Ishikawa (cell line): ENCODE measurements at regions not wholly inside any gene's neighbourhood (a gene's known extent, or its start where the extent isn't known, plus 50 kb on each side); places are given as distances from the start of the nearest gene placed in this dataset.
A peak's percentile ranks its signal among the peaks of the same experiment; 100 is the strongest.

ENCODE experiments used
- CEBPB ChIP-seq: IDR thresholded peaks from 2 replicates; pipeline ENCODE4 v1.6.1; 2012
- CREB1 ChIP-seq: IDR thresholded peaks from 2 replicates; pipeline ENCODE4 v1.6.1; 2012; ENCODE audit warnings: low read depth
- EGR1 ChIP-seq: IDR thresholded peaks from 2 replicates; pipeline ENCODE4 v1.6.1; 2012
- EP300 ChIP-seq: IDR thresholded peaks from 2 replicates; pipeline ENCODE4 v1.6.1; 2012; ENCODE audit warnings: borderline replicate concordance
- FOXM1 ChIP-seq: IDR thresholded peaks from 2 replicates; pipeline ENCODE4 v1.6.1; 2012; ENCODE audit warnings: low read depth, borderline replicate concordance
- MAX ChIP-seq: IDR thresholded peaks from 2 replicates; pipeline ENCODE4 v1.6.1; 2012
- NFIC ChIP-seq: IDR thresholded peaks from 2 replicates; pipeline ENCODE4 v1.6.1; 2012
- RAD21 ChIP-seq: IDR thresholded peaks from 2 replicates; pipeline ENCODE4 v1.6.1; 2012; ENCODE audit warnings: low read depth
- REST ChIP-seq: IDR thresholded peaks from 2 replicates; pipeline ENCODE4 v1.6.1; 2012; ENCODE audit warnings: low read depth, mild to moderate bottlenecking
- TAF1 ChIP-seq: IDR thresholded peaks from 2 replicates; pipeline ENCODE4 v1.6.1; 2012; ENCODE audit warnings: low read depth, mild to moderate bottlenecking
- TCF12 ChIP-seq: IDR thresholded peaks from 2 replicates; pipeline ENCODE4 v1.6.1; 2012; ENCODE audit warnings: low read depth
- TEAD4 ChIP-seq: IDR thresholded peaks from 2 replicates; pipeline ENCODE4 v1.6.1; 2012
- USF1 ChIP-seq: IDR thresholded peaks from 2 replicates; pipeline ENCODE4 v1.6.1; 2012
- YY1 ChIP-seq: IDR thresholded peaks from 2 replicates; pipeline ENCODE4 v1.6.1; 2012; ENCODE audit warnings: low read depth
- ZBTB7A ChIP-seq: IDR thresholded peaks from 2 replicates; pipeline ENCODE4 v1.6.1; 2012; ENCODE audit warnings: low read depth

GRCh38 chr6:170108890-170109587 lies 181.8 kb downstream of the DLL1 start:
- TF ChIP-seq TEAD4 (no peak), MAX (peak; percentile 25; the same call in 1 of the 2 replicates)

GRCh38 chr6:170108456-170108855 lies 182.4 kb downstream of the DLL1 start:
- TF ChIP-seq EGR1 (no peak), MAX (no peak), TAF1 (no peak), CEBPB (no peak), REST (no peak), RAD21 (no peak), YY1 (no peak), ZBTB7A (no peak), USF1 (no peak), EP300 (no peak), NFIC (no peak), CREB1 (no peak)

GRCh38 chr6:170107606-170108222 lies 183.2 kb downstream of the DLL1 start:
- TF ChIP-seq NFIC: no peak

- no peak for TF ChIP-seq TEAD4
Measured at GRCh38 chr6:170106906-170107525, 183.9 kb downstream of the DLL1 start.

- TF ChIP-seq USF1 (no peak), REST (no peak), NFIC (no peak), YY1 (no peak), EP300 (no peak), RAD21 (no peak), EGR1 (no peak), TEAD4 (no peak), TAF1 (no peak), CREB1 (no peak), CEBPB (no peak), ZBTB7A (no peak), TCF12 (no peak), FOXM1 (no peak), MAX (no peak)
Measured at GRCh38 chr6:170102582-170103481, 188.0 kb downstream of the DLL1 start.

- TF ChIP-seq YY1 (no peak), RAD21 (no peak), TAF1 (no peak), ZBTB7A (no peak), EGR1 (no peak), TEAD4 (no peak), TCF12 (no peak), CREB1 (no peak), CEBPB (no peak), USF1 (no peak), NFIC (no peak), FOXM1 (no peak), MAX (no peak), REST (no peak), EP300 (no peak)
Measured at GRCh38 chr6:170102038-170102437, 188.8 kb downstream of the DLL1 start.
